Hematopoietic multipotent progenitor cell treated with erythropoietin and hydrocortisone succinate and interleukin-3 and kit ligand, for 4 days (in vitro differentiated cells): ENCODE measurements at regions not wholly inside any gene's neighbourhood (a gene's known extent, or its start where the extent isn't known, plus 50 kb on each side); places are given as distances from the start of the nearest gene placed in this dataset.

ENCODE experiments used
- DNase-seq: peaks from one replicate; pipeline ENCODE4 v3.0.0-alpha.2; 2015

- DNase-seq = no peak
These were observed 91.4 kb upstream of the HSF2 start for GRCh38 chr6:122308074-122308473.

- no peak for DNase-seq
These were observed 83.6 kb upstream of the HSF2 start for GRCh38 chr6:122315842-122316241.

- DNase-seq = peak; percentile 8
These were observed 76.6 kb upstream of the HSF2 start for GRCh38 chr6:122322824-122323223.

- no peak for DNase-seq
These were observed 76.1 kb upstream of the HSF2 start for GRCh38 chr6:122323361-122323760.

- DNase-seq = no peak
These were observed 69.1 kb upstream of the HSF2 start for GRCh38 chr6:122330315-122330714.

GRCh38 chr6:122337645-122338044 is 61.8 kb upstream of the HSF2 start:
- no peak for DNase-seq

- DNase-seq = no peak
These were observed 59.8 kb upstream of the HSF2 start for GRCh38 chr6:122339661-122340060.

GRCh38 chr6:122347280-122347679 is 52.2 kb upstream of the HSF2 start:
- no peak for DNase-seq

GRCh38 chr6:122347751-122348150 is 51.7 kb upstream of the HSF2 start:
- no peak for DNase-seq
